OCI-LY7 (cell line): ENCODE measurements at regions not wholly inside any gene's neighbourhood (a gene's known extent, or its start where the extent isn't known, plus 50 kb on each side); places are given as distances from the start of the nearest gene placed in this dataset.

Experiments
- EZH2phosphoT487 ChIP-seq: fragments of 200-600 bp; sonication (generic); IDR thresholded peaks from 2 replicates; pipeline ENCODE4 v1.6.1; 2018; ENCODE audit warnings: low read depth, borderline replicate concordance, mild to moderate bottlenecking, mixed run types, antibody characterized with exemption, low read length, moderate library complexity, mixed read lengths
- TF ChIP-seq, protein P1 (sequence below): fragments of 200-600 bp; sonication (generic); conservative IDR thresholded peaks from 2 replicates; pipeline ENCODE4 v1.5.1; 2014; ENCODE audit warnings: mild to moderate bottlenecking, antibody characterized with exemption, low read length, moderate library complexity, mixed read lengths

DNA sequence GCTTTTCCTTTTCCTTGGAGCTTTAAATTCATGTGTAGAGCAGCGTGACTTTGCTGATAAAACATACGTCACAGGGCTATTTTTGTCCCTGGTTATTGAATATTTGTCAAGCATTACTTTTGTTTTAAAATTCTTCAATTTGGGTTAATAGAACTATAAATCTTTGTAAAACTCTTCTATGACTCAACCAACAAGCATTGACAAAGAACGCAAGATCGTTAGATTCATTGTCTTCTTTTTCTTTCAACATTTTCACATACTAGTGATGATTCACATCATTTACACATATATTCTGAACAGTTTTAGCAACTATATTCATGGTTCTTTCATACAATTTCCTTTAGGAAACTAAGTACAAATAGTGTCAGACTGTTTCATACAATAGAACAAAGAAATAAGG is 72.0 kb upstream of the GPM6A start:
- TF ChIP-seq, protein P1, sequence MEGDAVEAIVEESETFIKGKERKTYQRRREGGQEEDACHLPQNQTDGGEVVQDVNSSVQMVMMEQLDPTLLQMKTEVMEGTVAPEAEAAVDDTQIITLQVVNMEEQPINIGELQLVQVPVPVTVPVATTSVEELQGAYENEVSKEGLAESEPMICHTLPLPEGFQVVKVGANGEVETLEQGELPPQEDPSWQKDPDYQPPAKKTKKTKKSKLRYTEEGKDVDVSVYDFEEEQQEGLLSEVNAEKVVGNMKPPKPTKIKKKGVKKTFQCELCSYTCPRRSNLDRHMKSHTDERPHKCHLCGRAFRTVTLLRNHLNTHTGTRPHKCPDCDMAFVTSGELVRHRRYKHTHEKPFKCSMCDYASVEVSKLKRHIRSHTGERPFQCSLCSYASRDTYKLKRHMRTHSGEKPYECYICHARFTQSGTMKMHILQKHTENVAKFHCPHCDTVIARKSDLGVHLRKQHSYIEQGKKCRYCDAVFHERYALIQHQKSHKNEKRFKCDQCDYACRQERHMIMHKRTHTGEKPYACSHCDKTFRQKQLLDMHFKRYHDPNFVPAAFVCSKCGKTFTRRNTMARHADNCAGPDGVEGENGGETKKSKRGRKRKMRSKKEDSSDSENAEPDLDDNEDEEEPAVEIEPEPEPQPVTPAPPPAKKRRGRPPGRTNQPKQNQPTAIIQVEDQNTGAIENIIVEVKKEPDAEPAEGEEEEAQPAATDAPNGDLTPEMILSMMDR, result no peak
- TF ChIP-seq EZH2phosphoT487, result no peak
